GM12865 (cell line): ENCODE measurements at regions not wholly inside any gene's neighbourhood (a gene's known extent, or its start where the extent isn't known, plus 50 kb on each side); places are given as distances from the start of the nearest gene placed in this dataset.

Experiments
- DNase-seq: peaks from one replicate; pipeline ENCODE4 v3.0.0; 2010; ENCODE audit warnings: low read depth
- H3K4me3 ChIP-seq: 2 replicates; pipeline ENCODE4 v1.5.1; 2011; ENCODE audit warnings: mild to moderate bottlenecking, low read depth, low read length, control low read depth
- CTCF ChIP-seq: IDR thresholded peaks from 2 replicates; pipeline ENCODE4 v1.5.1; 2011; ENCODE audit warnings: low read length, control low read depth, low read depth, inconsistent platforms; ENCODE audit not compliant: insufficient read depth; ENCODE audit errors: missing control alignments

- no peak for TF ChIP-seq CTCF
Observed at GRCh38 chrX:82070948-82071347, 869.0 kb downstream of the SH3BGRL start.

GRCh38 chrX:82081027-82081426 is 879.1 kb downstream of the SH3BGRL start:
- DNase-seq, result no peak

More at GRCh38 chrX:82070948-82071347, 869.0 kb downstream of the SH3BGRL start:
- DNase-seq, result no peak
- no peak overlapping the region for H3K4me3 ChIP-seq

GRCh38 chrX:82087699-82088098 is 885.8 kb downstream of the SH3BGRL start:
- no peak overlapping the region for H3K4me3 ChIP-seq
- no peak for DNase-seq
- no peak for TF ChIP-seq CTCF

More at GRCh38 chrX:82081027-82081426, 879.1 kb downstream of the SH3BGRL start:
- TF ChIP-seq CTCF, result no peak
- H3K4me3 ChIP-seq, result no peak overlapping the region

DNA sequence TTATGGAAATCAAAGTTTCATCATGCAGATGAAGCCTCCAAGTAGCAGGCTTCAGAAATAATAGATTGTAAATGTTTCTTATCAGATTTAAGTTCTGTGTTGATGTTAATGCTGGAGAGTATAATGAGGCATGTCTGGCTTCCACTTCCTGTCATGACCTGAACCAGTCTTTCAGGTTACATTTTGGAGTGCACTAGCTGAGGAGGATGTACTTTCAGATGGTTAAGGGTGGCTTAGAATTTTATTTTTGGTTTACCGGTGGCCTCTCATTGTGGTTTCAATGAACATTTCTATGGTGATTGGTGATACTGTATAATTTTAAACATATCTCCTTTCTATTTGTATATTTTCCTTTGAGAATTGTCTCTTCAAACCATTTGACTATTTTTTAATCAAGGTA is 890.4 kb downstream of the SH3BGRL start:
- DNase-seq, result peak; percentile 0
- no peak overlapping the region for H3K4me3 ChIP-seq
- no peak for TF ChIP-seq CTCF

- no peak for TF ChIP-seq CTCF
- DNase-seq, result no peak
- no peak overlapping the region for H3K4me3 ChIP-seq
Observed at GRCh38 chrX:82125103-82125502, 923.2 kb downstream of the SH3BGRL start.

- DNase-seq, result peak; percentile 22
- TF ChIP-seq CTCF, result no peak
Observed at GRCh38 chrX:82127228-82128123, 925.6 kb downstream of the SH3BGRL start.

More at GRCh38 chrX:82127228-82128123, 925.6 kb downstream of the SH3BGRL start:
- H3K4me3 ChIP-seq, result no peak overlapping the region
